GM12878 (cell line): ENCODE measurements at regions not wholly inside any gene's neighbourhood (a gene's known extent, or its start where the extent isn't known, plus 50 kb on each side); places are given as distances from the start of the nearest gene placed in this dataset.

Experiments
- ATF7 ChIP-seq: fragments of 450-650 bp; IDR thresholded peaks from 2 replicates; pipeline ENCODE4 v1.6.1; 2016; ENCODE audit warnings: low read depth, mild to moderate bottlenecking
- CHD4 ChIP-seq: fragments of 200-600 bp; sonication (generic); IDR thresholded peaks from 2 replicates; pipeline ENCODE4 v1.6.1; 2016; ENCODE audit warnings: mild to moderate bottlenecking
- CUX1 ChIP-seq: IDR thresholded peaks from 2 replicates; pipeline ENCODE4 v1.6.1; 2012; ENCODE audit warnings: improper control_type of control experiment, low read depth, low read length; ENCODE audit not compliant: insufficient replicate concordance
- EP300 ChIP-seq, 2 experiments: fragments of 150-350 bp in 1 of 2; IDR thresholded peaks; 2 replicates each; pipeline ENCODE4 v1.6.1; 2011 to 2012; ENCODE audit warnings: low read depth in 2 of 2, low read length in 2 of 2, borderline replicate concordance in 1 of 2, improper control_type of control experiment in 1 of 2, inconsistent platforms in 1 of 2; ENCODE audit not compliant: control insufficient read depth in 1 of 2
- GABPA ChIP-seq: IDR thresholded peaks from 2 replicates; pipeline ENCODE4 v1.6.1; 2014; ENCODE audit warnings: antibody characterized with exemption, low read depth, mild to moderate bottlenecking, inconsistent platforms
- JUNB ChIP-seq: IDR thresholded peaks from 2 replicates; pipeline ENCODE4 v1.6.1; 2016; ENCODE audit warnings: antibody characterized with exemption, mild to moderate bottlenecking
- MXI1 ChIP-seq: fragments of 150-350 bp; IDR thresholded peaks from 2 replicates; pipeline ENCODE4 v1.6.1; 2011; ENCODE audit warnings: low read depth, mild to moderate bottlenecking, inconsistent platforms, low read length, improper control_type of control experiment
- NR2F1 ChIP-seq: fragments of 450-650 bp; conservative IDR thresholded peaks from 2 replicates; pipeline ENCODE4 v1.6.1; 2017; ENCODE audit warnings: mild to moderate bottlenecking
- PAX5 ChIP-seq: IDR thresholded peaks from 2 replicates; pipeline ENCODE4 v1.6.1; 2011; ENCODE audit warnings: low read depth, low read length, borderline replicate concordance
- POLR2AphosphoS5 ChIP-seq: IDR thresholded peaks from 2 replicates; pipeline ENCODE4 v1.6.1; 2011; ENCODE audit warnings: mild to moderate bottlenecking, low read length, inconsistent platforms
- SMARCA5 ChIP-seq: fragments of 450-650 bp; IDR thresholded peaks from 2 replicates; pipeline ENCODE4 v1.6.1; 2017; ENCODE audit warnings: mild to moderate bottlenecking
- TCF7 ChIP-seq: IDR thresholded peaks from 2 replicates; pipeline ENCODE4 v1.6.1; 2014; ENCODE audit warnings: antibody characterized with exemption, borderline replicate concordance
- WRNIP1 ChIP-seq: IDR thresholded peaks from 2 replicates; pipeline ENCODE4 v1.6.1; 2011; ENCODE audit warnings: low read depth, low read length, improper control_type of control experiment, borderline replicate concordance
- YBX1 ChIP-seq: fragments of 450-650 bp; IDR thresholded peaks from 2 replicates; pipeline ENCODE4 v1.6.1; 2016; ENCODE audit warnings: antibody characterized with exemption
- ZBTB4 ChIP-seq: fragments of 450-650 bp; formaldehyde crosslinking; IDR thresholded peaks from 2 replicates; pipeline ENCODE4 v1.4.0; 2022; ENCODE audit warnings: mild to moderate bottlenecking, moderate library complexity
- ZNF622 ChIP-seq: fragments of 450-650 bp; IDR thresholded peaks from 2 replicates; pipeline ENCODE4 v1.6.1; 2017; ENCODE audit warnings: mild to moderate bottlenecking, inconsistent platforms
- TF ChIP-seq, protein P1 (sequence below): IDR thresholded peaks from 2 replicates; pipeline ENCODE4 v1.6.1; 2011; ENCODE audit warnings: borderline replicate concordance, low read depth, mild to moderate bottlenecking, moderate library complexity, mixed read lengths, low read length; ENCODE audit not compliant: insufficient read depth; ENCODE audit errors: extremely low read length
- TF ChIP-seq, protein P2 (sequence below): IDR thresholded peaks from 2 replicates; pipeline ENCODE4 v1.6.1; 2012; ENCODE audit warnings: low read depth, low read length, improper control_type of control experiment
- TF ChIP-seq, protein P3 (sequence below): fragments of 450-650 bp; IDR thresholded peaks from 2 replicates; pipeline ENCODE4 v1.6.1; 2018; ENCODE audit warnings: mild to moderate bottlenecking, low read depth, moderate library complexity; ENCODE audit not compliant: partially characterized antibody

GRCh38 chr2:9753276-9753600, 90.0 kb upstream of the TAF1B start (continued):
- TF ChIP-seq JUNB (peak; percentile 72), ZNF622 (no peak), ATF7 (peak; percentile 57), CHD4 (no peak), TCF7 (no peak), SMARCA5 (no peak), WRNIP1 (no peak), ZBTB4 (CRISPR knock-in tag) (no peak), YBX1 (no peak), EP300 (IDR thresholded peaks at IDR 0.05; ENCODE audit: borderline replicate concordance in 1 of 2, control insufficient read depth in 1 of 2, low read depth in 2 of 2, low read length in 2 of 2) (peak; percentile 37 to 47; a peak in 2 of 4 replicates), NR2F1 (no peak), POLR2AphosphoS5 (0 out of 2 replicates have a peak, but pooled peaks have one; percentile 16), CUX1 (no peak), MXI1 (no peak), PAX5 (0 out of 2 replicates have a peak, but pooled peaks have one; percentile 20), GABPA (no peak)
- TF ChIP-seq, protein P1, sequence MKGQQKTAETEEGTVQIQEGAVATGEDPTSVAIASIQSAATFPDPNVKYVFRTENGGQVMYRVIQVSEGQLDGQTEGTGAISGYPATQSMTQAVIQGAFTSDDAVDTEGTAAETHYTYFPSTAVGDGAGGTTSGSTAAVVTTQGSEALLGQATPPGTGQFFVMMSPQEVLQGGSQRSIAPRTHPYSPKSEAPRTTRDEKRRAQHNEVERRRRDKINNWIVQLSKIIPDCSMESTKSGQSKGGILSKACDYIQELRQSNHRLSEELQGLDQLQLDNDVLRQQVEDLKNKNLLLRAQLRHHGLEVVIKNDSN = peak; percentile 61
- TF ChIP-seq, protein P2, sequence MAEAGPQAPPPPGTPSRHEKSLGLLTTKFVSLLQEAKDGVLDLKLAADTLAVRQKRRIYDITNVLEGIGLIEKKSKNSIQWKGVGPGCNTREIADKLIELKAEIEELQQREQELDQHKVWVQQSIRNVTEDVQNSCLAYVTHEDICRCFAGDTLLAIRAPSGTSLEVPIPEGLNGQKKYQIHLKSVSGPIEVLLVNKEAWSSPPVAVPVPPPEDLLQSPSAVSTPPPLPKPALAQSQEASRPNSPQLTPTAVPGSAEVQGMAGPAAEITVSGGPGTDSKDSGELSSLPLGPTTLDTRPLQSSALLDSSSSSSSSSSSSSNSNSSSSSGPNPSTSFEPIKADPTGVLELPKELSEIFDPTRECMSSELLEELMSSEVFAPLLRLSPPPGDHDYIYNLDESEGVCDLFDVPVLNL = no peak
- TF ChIP-seq, protein P3, sequence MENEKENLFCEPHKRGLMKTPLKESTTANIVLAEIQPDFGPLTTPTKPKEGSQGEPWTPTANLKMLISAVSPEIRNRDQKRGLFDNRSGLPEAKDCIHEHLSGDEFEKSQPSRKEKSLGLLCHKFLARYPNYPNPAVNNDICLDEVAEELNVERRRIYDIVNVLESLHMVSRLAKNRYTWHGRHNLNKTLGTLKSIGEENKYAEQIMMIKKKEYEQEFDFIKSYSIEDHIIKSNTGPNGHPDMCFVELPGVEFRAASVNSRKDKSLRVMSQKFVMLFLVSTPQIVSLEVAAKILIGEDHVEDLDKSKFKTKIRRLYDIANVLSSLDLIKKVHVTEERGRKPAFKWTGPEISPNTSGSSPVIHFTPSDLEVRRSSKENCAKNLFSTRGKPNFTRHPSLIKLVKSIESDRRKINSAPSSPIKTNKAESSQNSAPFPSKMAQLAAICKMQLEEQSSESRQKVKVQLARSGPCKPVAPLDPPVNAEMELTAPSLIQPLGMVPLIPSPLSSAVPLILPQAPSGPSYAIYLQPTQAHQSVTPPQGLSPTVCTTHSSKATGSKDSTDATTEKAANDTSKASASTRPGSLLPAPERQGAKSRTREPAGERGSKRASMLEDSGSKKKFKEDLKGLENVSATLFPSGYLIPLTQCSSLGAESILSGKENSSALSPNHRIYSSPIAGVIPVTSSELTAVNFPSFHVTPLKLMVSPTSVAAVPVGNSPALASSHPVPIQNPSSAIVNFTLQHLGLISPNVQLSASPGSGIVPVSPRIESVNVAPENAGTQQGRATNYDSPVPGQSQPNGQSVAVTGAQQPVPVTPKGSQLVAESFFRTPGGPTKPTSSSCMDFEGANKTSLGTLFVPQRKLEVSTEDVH = no peak
